HEK293T (cell line): ENCODE measurements at regions not wholly inside any gene's neighbourhood (a gene's known extent, or its start where the extent isn't known, plus 50 kb on each side); places are given as distances from the start of the nearest gene placed in this dataset.
"Not testable (repeated sequence)": the region's sequence is repeated elsewhere in the genome, so short reads cannot be mapped to it uniquely, and the experiment has no call there.

Experiments
- CTCF ChIA-PET: fragments of 350-600 bp; formaldehyde crosslinking; extraction: SDS; loops from one replicate; lab custom pipeline; 2021; ENCODE audit warnings: antibody characterized with exemption, inconsistent platforms; lab: Yijun Ruan, JAX
- POLR2A ChIA-PET: fragments of 350-600 bp; formaldehyde crosslinking; extraction: SDS; loops from one replicate; lab custom pipeline; 2020; ENCODE audit warnings: antibody characterized with exemption, inconsistent platforms; lab: Yijun Ruan, JAX
- DNase-seq: peaks from one replicate; pipeline ENCODE4 v3.0.0; 2012; ENCODE audit warnings: mixed read lengths; ENCODE audit errors: extremely low spot score
- ARNT ChIP-seq: fragments of 450-650 bp; IDR thresholded peaks from 2 replicates; pipeline ENCODE4 v1.6.1; 2017; ENCODE audit warnings: mild to moderate bottlenecking
- BHLHE40 ChIP-seq: fragments of 450-650 bp; IDR thresholded peaks from 2 replicates; pipeline ENCODE4 v1.6.1; 2016; ENCODE audit warnings: mild to moderate bottlenecking, moderate library complexity, borderline replicate concordance
- CTBP1 ChIP-seq: fragments of 450-650 bp; IDR thresholded peaks from 2 replicates; pipeline ENCODE4 v1.6.1; 2016; ENCODE audit warnings: borderline replicate concordance
- ELF4 ChIP-seq: fragments of 450-650 bp; IDR thresholded peaks from 2 replicates; pipeline ENCODE4 v1.6.1; 2017; ENCODE audit warnings: antibody characterized with exemption
- FOXA1 ChIP-seq: fragments of 450-650 bp; IDR thresholded peaks from 2 replicates; pipeline ENCODE4 v1.6.1; 2016; ENCODE audit warnings: mild to moderate bottlenecking
- FOXK2 ChIP-seq: fragments of 450-650 bp; IDR thresholded peaks from 2 replicates; pipeline ENCODE4 v1.6.1; 2016; ENCODE audit warnings: mild to moderate bottlenecking
- FOXM1 ChIP-seq: fragments of 450-650 bp; IDR thresholded peaks from 2 replicates; pipeline ENCODE4 v1.6.1; 2017; ENCODE audit warnings: mild to moderate bottlenecking, borderline replicate concordance
- HDGF ChIP-seq: fragments of 450-650 bp; IDR thresholded peaks from 2 replicates; pipeline ENCODE4 v1.6.1; 2017; ENCODE audit warnings: antibody characterized with exemption, borderline replicate concordance
- L3MBTL2 ChIP-seq: fragments of 450-650 bp; conservative IDR thresholded peaks from 2 replicates; pipeline ENCODE4 v1.6.1; 2016; ENCODE audit warnings: mild to moderate bottlenecking
- LEF1 ChIP-seq: fragments of 450-650 bp; IDR thresholded peaks from 2 replicates; pipeline ENCODE4 v1.6.1; 2017; ENCODE audit warnings: mild to moderate bottlenecking, borderline replicate concordance
- NFRKB ChIP-seq: fragments of 450-650 bp; IDR thresholded peaks from 2 replicates; pipeline ENCODE4 v1.6.1; 2016; ENCODE audit warnings: mild to moderate bottlenecking, moderate library complexity
- SP1 ChIP-seq: fragments of 450-650 bp; IDR thresholded peaks from 2 replicates; pipeline ENCODE4 v1.6.1; 2017
- SUZ12 ChIP-seq: fragments of 450-650 bp; IDR thresholded peaks from 2 replicates; pipeline ENCODE4 v1.6.1; 2016; ENCODE audit warnings: mild to moderate bottlenecking
- TARDBP ChIP-seq: fragments of 450-650 bp; IDR thresholded peaks from 2 replicates; pipeline ENCODE4 v1.6.1; 2016
- ZNF384 ChIP-seq: fragments of 450-650 bp; IDR thresholded peaks from 2 replicates; pipeline ENCODE4 v1.6.1; 2016
- TF ChIP-seq, protein P1 (sequence below): fragments of 450-650 bp; IDR thresholded peaks from 2 replicates; pipeline ENCODE4 v1.6.1; 2016

DNA sequence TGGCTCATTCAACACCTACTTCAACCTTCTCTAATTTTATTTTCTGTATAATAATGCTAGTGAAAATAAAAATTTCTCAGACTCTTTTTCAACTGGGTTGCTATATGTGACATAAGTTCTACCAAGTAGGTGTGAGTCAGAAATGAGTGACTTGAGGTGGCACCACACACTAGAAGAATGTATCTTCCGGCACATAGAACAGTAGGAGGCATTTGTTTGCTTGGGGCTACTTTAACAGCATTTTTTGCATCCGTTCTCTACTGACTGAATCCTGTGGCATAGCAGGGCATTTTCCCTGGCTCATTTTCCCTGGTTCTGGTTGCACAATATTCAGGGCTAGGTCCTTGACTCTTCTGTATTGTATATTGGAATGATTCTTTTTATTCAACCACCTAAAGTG is 194.0 kb upstream of the SLC16A7 start:
- CTCF ChIA-PET, result interaction anchor here (0.7 kb wide), 1 partner anchor 434 kb away, joined by 3 read pairs; no protein-coding TSS in a partner anchor
- POLR2A ChIA-PET, result no interaction called here
- DNase-seq, result no peak
- TF ChIP-seq LEF1 (no peak), ARNT (no peak), ZNF384 (no peak), ELF4 (no peak), TARDBP (no peak), FOXA1 (no peak), FOXK2 (no peak), L3MBTL2 (no peak), HDGF (no peak), BHLHE40 (no peak), FOXM1 (no peak), NFRKB (no peak), SP1 (no peak), SUZ12 (no peak)

DNA sequence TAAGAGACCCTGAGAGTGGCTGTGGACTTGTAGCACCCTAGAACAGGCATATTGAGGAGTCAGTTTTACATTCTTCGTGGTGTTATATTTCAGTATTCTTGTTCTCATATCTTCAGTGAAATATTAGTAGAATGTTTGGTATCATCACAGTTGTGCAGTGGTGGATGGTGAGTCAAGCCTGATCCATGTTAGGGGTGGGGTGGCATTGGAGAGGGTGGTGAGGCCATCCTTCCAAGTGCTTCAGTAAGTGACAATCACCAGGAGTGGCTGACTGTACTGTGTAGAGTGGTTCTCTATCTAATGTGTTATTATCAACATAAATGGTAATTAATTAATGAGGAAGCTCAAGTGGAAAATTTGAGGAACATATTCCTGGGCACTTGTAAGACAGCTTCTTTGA is 197.7 kb upstream of the SLC16A7 start:
- no peak for DNase-seq
- ChIA-PET POLR2A (no interaction called here), CTCF (no interaction called here)
- TF ChIP-seq FOXM1, result no peak
- no peak for TF ChIP-seq NFRKB
- no peak for TF ChIP-seq ARNT
- TF ChIP-seq ELF4, result no peak
- no peak for TF ChIP-seq ZNF384
- no peak for TF ChIP-seq TARDBP
- TF ChIP-seq HDGF, result no peak
- no peak for TF ChIP-seq LEF1
- no peak for TF ChIP-seq FOXK2
- TF ChIP-seq SP1, result no peak
- TF ChIP-seq L3MBTL2, result no peak
- no peak for TF ChIP-seq SUZ12
- TF ChIP-seq CTBP1, result no peak
- TF ChIP-seq BHLHE40, result no peak
- TF ChIP-seq, protein P1, sequence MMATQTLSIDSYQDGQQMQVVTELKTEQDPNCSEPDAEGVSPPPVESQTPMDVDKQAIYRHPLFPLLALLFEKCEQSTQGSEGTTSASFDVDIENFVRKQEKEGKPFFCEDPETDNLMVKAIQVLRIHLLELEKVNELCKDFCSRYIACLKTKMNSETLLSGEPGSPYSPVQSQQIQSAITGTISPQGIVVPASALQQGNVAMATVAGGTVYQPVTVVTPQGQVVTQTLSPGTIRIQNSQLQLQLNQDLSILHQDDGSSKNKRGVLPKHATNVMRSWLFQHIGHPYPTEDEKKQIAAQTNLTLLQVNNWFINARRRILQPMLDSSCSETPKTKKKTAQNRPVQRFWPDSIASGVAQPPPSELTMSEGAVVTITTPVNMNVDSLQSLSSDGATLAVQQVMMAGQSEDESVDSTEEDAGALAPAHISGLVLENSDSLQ, result no peak
- TF ChIP-seq FOXA1, result no peak

DNA sequence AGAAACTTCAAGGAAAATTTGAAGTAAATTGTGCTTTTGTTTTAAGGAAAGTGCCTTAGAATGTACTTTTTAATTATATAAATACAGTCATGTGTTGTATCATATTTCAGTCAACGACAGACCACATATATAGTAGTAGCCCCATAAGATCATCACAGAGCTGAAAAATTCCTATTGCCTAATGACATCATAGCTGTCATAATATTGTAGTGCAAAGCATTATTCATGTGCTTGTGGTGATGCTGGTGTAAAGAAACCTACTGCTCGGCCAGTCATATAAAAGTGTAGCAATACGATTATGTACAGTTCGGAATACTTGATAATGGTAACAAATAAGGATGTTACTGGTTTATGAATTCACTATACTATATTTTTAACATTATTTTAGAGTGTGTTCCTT is 198.9 kb upstream of the SLC16A7 start:
- TF ChIP-seq FOXA1, result no peak
- TF ChIP-seq, protein P1, result no peak
- no peak for TF ChIP-seq TARDBP
- no peak for TF ChIP-seq FOXK2
- TF ChIP-seq SUZ12, result no peak
- TF ChIP-seq HDGF, result no peak
- TF ChIP-seq NFRKB, result no peak
- TF ChIP-seq ARNT, result no peak
- no peak for TF ChIP-seq ZNF384
- TF ChIP-seq SP1, result no peak
- no peak for TF ChIP-seq BHLHE40
- no peak for TF ChIP-seq LEF1
- no peak for TF ChIP-seq CTBP1
- TF ChIP-seq FOXM1, result no peak
- TF ChIP-seq ELF4, result no peak
- TF ChIP-seq L3MBTL2, result no peak
- DNase-seq, result no peak
- POLR2A ChIA-PET, result no interaction called here
- CTCF ChIA-PET, result no interaction called here

DNA sequence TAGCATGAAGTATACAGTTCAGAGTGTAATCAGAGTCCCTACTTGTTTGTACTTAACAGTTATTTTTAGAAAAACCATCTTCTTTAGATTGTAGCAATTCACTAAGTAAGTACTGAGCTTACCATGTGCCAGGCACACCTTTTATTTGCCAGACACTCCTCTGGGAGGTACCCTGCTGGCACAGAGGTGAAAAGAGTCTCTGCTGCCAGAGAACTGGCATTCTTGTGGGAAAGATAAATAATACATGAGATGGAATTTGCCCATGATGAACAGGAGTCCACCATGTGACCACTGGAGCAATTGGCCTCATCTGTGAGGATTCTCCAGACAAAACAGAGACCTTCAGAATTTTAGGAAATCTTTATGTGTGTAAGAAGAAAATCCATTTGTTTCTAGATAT is 199.3 kb upstream of the SLC16A7 start:
- CTCF ChIA-PET, result no interaction called here
- POLR2A ChIA-PET, result no interaction called here
- no peak for TF ChIP-seq ARNT
- no peak for TF ChIP-seq SUZ12
- no peak for TF ChIP-seq FOXM1
- TF ChIP-seq L3MBTL2, result no peak
- no peak for TF ChIP-seq CTBP1
- TF ChIP-seq, protein P1, result no peak
- no peak for TF ChIP-seq ELF4
- DNase-seq, result no peak

DNA sequence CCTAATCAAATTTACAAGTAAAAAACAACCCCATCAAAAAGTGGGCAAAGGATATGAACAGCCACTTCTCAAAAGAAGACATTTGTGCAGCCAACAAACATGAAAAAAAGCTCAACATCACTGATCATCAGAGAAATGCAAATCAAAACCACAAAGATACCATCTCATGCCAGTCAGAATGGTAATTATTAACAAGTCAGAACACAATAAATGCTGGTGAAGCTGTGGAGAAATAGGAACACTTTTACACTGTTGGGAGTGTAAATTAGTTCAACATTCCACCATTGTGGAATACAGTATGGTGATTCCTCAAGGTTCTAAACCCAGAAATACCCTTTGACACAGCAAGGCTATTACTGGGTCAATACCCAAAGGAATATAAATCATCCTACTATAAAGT is 200.5 kb upstream of the SLC16A7 start:
- CTCF ChIA-PET, POLR2A ChIA-PET, DNase-seq: not testable (repeated sequence)

DNA sequence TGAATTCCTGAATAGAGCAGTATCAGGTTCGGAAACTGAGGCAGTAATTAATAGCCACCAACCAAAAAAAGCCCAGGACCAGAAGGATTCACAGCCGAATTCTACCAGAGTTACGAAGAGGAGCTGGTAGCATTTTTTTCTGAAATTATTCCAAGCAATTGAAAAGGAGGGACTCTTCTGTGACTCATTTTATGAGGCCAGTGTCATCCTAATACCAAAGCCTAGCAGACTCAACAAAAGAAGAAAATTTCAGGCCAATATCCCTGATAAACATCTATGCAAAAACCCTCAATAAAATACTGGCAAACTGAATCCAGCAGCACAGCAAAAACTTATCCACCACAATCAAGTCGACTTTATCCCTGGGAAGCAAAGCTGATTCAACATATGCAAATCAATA is 202.3 kb upstream of the SLC16A7 start:
- ChIA-PET CTCF (interaction anchor here (0.7 kb wide), 1 partner anchor 14 kb away, joined by 3 read pairs; no protein-coding TSS in a partner anchor), POLR2A (no interaction called here)
- TF ChIP-seq FOXK2, result no peak
- no peak for DNase-seq

DNA sequence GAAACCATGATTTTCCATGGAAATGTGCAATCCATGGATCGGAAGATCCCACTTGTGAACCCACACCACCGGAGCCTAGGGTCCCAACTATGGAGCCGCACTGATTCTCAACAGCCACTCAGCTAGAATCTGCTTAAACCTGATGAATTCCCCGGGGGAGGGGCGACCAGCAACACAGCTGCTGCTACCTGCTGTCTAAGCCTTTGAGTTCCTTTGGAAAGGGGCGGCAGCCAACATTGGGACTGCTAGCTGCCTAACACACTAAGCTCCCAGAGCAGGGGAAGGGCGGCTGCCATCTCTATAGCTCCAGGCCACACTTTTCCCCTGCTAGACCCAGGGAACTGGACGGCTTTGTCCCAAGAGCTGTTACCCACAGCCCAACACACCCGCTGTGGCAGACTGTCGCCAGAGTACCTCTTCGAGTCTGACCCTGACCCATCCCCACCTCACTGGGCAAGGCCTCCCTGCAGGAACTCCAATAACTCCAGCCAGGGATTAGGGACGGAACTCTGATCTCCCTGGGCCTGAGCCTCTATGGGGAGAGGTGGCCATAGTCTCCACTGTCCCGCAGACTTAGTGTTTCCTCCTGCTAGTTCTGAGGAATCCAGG is 205.8 kb upstream of the SLC16A7 start:
- no peak for TF ChIP-seq FOXA1
- no peak for TF ChIP-seq ARNT
- no peak for TF ChIP-seq ELF4
- no peak for TF ChIP-seq NFRKB
- TF ChIP-seq FOXK2, result no peak
- no peak for TF ChIP-seq L3MBTL2
- no peak for TF ChIP-seq CTBP1
- TF ChIP-seq SUZ12, result no peak
- TF ChIP-seq TARDBP, result no peak
- no peak for TF ChIP-seq ZNF384
- TF ChIP-seq LEF1, result no peak
- no peak for TF ChIP-seq FOXM1
- TF ChIP-seq HDGF, result no peak
- TF ChIP-seq, protein P1, result no peak
- TF ChIP-seq BHLHE40, result no peak
- no peak for TF ChIP-seq SP1
- POLR2A ChIA-PET, result no interaction called here
- no peak for DNase-seq
- CTCF ChIA-PET, result no interaction called here
